ENCODE measurements at regions not wholly inside any gene's neighbourhood (a gene's known extent, or its start where the extent isn't known, plus 50 kb on each side); places are given as distances from the start of the nearest gene placed in this dataset.

DNA sequence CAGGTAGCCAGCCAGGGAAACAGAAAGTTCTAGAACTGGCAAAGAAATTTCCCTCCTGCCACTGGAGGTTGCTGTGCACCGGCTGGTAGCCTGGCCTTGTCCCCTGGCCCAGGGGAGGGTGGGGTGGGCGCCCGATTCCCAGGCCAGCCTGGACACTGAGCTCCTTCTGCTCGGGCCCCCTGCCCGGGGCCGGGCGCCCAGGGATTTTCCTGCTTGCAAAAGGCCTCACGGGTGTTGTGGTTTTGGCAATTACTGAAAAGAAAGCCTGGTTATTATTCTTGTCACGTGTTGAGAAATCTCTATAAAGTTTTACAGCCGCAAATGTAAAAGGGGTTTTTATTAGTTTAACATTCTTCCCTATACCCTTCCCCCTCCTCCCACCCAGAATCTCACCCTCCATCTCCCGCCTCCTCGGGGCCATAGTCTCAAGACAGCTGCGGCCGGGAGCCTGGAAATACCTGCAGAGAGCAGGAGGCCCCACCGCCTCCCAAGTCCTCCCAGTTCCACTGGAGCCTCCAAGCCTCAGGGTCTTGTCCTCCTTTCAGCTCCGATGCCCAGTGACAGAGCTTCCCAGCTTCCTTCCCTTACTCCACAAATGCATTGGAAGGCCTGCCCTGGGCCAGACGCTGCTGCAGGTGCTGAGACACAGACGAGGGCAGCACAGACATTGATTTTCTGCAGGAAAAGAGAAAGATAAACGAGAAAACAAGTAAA lies 1515.6 kb downstream of the TBC1D22A start:
- in situ Hi-C loops (cut with MboI; ENCODE audit: low pct_unique_long_range_greater_than_20kb in 2 of 9, low sequenced_read_pairs in 9 of 9, unreplicated experiment in 9 of 9), result no loop called here
- 0 to 100% (median 48%) methylated on average over 1 to 10 of the region's 19 CpGs; no CpG with 5 or more reads in 5 of the 10 experiments for WGBS, 10 experiments
- Histone ChIP-seq H3K27ac (no peak overlapping the region), H3K4me3 (no peak overlapping the region), H3K4me1 (replicated peaks in 1 of 2) (no peaks in the 10 kb centered on the region)
- ATAC-seq (replicated peaks in 6 of 8), result no peak

DNA sequence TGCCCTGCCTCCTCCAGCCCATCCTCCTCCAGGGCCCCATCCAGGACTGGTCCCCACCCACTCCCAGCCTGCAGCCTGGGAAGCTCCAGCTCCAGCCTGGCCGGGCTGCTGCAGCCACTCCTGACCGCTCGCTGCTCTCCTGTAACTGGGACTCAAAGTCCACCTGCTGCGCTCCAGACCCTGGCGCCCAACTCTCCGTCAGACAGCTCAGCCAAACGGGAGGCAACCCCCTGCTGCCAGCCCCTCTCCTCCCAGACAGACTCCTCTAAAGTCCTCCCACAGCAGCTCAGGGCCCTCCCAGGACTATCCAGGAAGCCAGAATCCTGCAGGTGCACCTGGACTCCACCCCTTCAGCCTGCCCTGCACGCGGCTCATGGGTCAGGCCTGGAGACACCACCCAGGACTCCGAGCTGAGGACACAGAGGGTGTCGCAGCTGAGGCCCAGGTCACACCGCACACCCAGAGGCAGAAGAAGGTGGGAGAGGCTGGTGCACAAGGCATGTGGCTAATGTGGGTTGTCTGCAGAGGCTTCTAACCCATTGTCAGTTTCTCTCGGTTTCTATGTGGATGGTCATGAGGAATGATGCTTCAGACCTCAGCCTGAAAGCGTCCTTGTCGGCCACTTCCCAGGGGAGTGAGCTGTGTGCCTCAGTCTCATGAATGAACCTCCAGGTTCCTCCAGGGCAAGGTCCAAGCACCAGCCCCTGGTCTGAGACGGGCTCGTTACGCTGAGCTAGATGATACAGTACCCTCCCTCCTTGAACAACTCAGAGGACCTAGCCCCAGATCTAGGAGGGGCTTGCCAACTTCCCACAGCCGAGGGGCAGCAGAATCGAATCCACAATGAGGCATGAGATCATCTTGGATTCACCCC lies 1514.8 kb downstream of the TBC1D22A start:
- ATAC-seq (replicated peaks in 6 of 8), result peak in 2 of 8 experiments; percentile 25 to 76
- H3K4me1 ChIP-seq (replicated peaks in 1 of 2), result no peaks in the 10 kb centered on the region
- WGBS, 10 experiments, result 10 to 70% (median 39%) methylated on average over 1 to 6 of the region's 20 CpGs; no CpG with 5 or more reads in 4 of the 10 experiments
- in situ Hi-C loops (cut with MboI; ENCODE audit: low pct_unique_long_range_greater_than_20kb in 2 of 9, low sequenced_read_pairs in 9 of 9, unreplicated experiment in 9 of 9), result no loop called here
- no peak overlapping the region for H3K27ac ChIP-seq
- H3K4me3 ChIP-seq, result no peak overlapping the region

DNA sequence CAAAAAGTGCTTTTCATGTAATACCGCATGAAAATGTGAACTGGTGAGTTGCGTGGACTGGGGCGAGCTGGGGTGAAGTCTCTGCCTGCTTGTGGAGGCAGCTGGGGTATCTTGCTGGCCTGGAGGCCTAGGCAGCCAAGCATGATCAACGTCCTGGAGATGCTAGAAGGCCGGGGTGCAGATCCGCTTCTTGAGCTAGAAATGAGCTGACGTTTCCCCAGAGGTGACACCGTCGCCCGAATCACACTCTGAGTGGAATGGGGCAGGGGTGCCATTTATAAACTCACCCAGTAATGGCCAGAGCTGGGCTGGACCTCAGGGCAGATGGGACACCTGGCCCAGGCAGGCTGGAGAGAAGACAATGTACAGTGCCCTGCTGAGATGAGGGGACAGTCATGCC lies 1513.0 kb downstream of the TBC1D22A start:
- ATAC-seq (replicated peaks in 6 of 8), result no peak

GRCh38 chr22:48270731-48271130 lies 1508.3 kb downstream of the TBC1D22A start:
- ATAC-seq (replicated peaks in 6 of 8), result no peak
- Histone ChIP-seq H3K27ac (no peak overlapping the region), H3K4me1 (replicated peaks in 1 of 2) (no peaks in the 10 kb centered on the region), H3K4me3 (no peak overlapping the region)
- 26 to 100% (median 60%) methylated on average over 2 to 5 of the region's 6 CpGs; no CpG with 5 or more reads in 4 of the 10 experiments for WGBS, 10 experiments
- in situ Hi-C loops (cut with MboI; ENCODE audit: low pct_unique_long_range_greater_than_20kb in 2 of 9, low sequenced_read_pairs in 9 of 9, unreplicated experiment in 9 of 9), result no loop called here

More for the DNA sequence above, 1513.0 kb downstream of the TBC1D22A start:
- Histone ChIP-seq H3K4me1 (replicated peaks in 1 of 2) (no peaks in the 10 kb centered on the region), H3K4me3 (no peak overlapping the region), H3K27ac (no peak overlapping the region)
- 50 to 100% (median 79%) methylated on average over 3 to 7 of the region's 10 CpGs; no CpG with 5 or more reads in 4 of the 10 experiments for WGBS, 10 experiments
- in situ Hi-C loops (cut with MboI; ENCODE audit: low pct_unique_long_range_greater_than_20kb in 2 of 9, low sequenced_read_pairs in 9 of 9, unreplicated experiment in 9 of 9), result no loop called here

DNA sequence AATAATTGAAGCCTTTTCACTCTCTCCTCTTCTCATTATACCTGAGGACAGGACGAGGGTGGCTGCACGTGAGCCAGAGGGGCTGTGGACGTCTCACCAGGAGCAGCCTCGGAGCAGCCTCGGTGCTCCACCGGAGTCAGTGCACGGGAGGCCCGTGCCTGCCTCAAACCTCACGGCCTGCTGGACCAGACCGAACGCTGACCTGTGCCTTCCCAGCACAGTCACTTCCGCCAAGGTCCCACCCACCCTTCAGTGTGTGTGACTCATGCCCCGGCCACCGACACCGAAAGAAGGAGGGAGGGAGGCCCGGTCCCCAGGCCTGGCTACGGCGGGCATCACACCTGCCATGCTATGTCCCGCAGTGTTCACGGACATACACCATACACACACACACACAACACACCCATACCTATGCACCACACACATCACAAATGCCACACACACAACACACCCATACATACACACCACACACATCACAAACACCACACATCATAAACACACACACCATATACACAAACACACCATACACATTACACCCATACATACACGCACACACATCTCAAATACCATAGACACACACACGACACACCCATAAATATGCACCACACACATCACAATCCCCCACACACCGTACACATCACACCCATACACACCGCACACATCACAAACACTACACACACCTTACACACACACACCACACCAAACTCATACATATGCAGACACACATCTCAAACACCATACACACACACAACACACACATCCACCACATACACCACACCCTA lies 1506.5 kb downstream of the TBC1D22A start:
- peak in 4 of 8 experiments; percentile 22 to 67 (median 34) for ATAC-seq (replicated peaks in 6 of 8)
- Histone ChIP-seq H3K27ac (no peak overlapping the region), H3K4me3 (no peak overlapping the region), H3K4me1 (replicated peaks in 1 of 2) (no peaks in the 10 kb centered on the region)
- in situ Hi-C loops (cut with MboI; ENCODE audit: low pct_unique_long_range_greater_than_20kb in 2 of 9, low sequenced_read_pairs in 9 of 9, unreplicated experiment in 9 of 9), result no loop called here
- 44 to 91% (median 49%) methylated on average over 2 to 10 of the region's 24 CpGs; no CpG with 5 or more reads in 5 of the 10 experiments for WGBS, 10 experiments

GRCh38 chr22:48268293-48268692 lies 1505.8 kb downstream of the TBC1D22A start:
- in situ Hi-C loops (cut with MboI; ENCODE audit: low pct_unique_long_range_greater_than_20kb in 2 of 9, low sequenced_read_pairs in 9 of 9, unreplicated experiment in 9 of 9), result no loop called here
- Histone ChIP-seq H3K4me3 (no peak overlapping the region), H3K27ac (no peak overlapping the region), H3K4me1 (replicated peaks in 1 of 2) (no peaks in the 10 kb centered on the region)
- WGBS, 10 experiments, result 10 to 94% (median 56%) methylated on average over 2 to 6 of the region's 11 CpGs; no CpG with 5 or more reads in 6 of the 10 experiments
- ATAC-seq (replicated peaks in 6 of 8), result no peak

DNA sequence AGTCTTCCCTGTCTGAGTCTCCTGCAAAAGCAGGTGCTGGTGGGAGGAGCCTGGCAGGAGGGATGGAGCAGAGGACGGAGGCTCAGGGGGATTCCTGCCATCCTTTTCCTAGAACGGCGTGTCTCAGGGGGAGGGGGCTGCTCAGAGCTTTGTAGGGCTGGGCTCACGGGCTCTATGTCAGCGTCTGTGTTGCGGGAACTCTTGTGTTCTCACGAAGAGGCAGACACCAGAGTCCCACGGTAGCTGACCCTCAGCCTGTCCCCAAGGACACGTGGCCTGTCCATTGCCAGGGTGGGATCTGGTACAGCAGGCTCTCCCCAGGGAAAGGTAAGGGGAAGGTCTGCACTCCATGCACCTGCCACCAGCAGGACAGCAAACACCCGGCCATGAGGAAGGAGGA lies 1505.2 kb downstream of the TBC1D22A start:
- Histone ChIP-seq H3K4me1 (replicated peaks in 1 of 2) (no peaks in the 10 kb centered on the region), H3K27ac (no peak overlapping the region), H3K4me3 (no peak overlapping the region)
- in situ Hi-C loops (cut with MboI; ENCODE audit: low pct_unique_long_range_greater_than_20kb in 2 of 9, low sequenced_read_pairs in 9 of 9, unreplicated experiment in 9 of 9), result no loop called here
- no peak for ATAC-seq (replicated peaks in 6 of 8)
- WGBS, 10 experiments, result 37 to 47% methylated on average over 6 to 9 of the region's 10 CpGs; no CpG with 5 or more reads in 8 of the 10 experiments

DNA sequence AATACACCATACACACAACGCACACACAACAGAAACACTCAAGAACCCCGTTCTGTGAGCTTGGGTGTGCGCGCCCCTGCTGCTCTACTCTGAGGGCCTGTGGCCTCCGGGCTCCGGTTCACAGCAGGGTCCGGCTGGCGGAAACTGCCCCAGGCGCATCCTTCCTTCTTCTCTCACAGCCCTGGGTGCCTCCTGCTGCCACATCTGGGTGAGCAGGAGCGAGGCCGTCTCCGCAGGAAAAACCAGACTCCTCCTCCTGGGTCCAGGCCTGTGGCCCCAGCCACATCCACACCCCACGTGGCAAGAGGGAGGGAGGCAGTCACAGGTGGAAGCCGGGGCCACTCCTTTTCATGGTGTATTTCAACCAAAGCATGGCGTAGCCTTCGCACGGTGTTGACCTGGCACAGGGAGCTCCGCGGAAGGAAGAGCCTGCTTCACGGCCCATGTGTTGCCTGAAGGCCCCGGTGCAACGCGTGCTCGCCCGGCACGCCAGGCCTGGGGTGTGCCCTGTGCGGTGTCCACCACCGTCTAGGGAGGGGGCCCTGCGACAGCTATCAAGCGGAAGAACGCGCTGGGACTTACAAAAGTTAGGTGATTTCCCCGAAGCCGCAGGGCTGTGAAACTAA lies 1502.7 kb downstream of the TBC1D22A start:
- 20 to 100% (median 84%) methylated on average over 1 to 11 of the region's 34 CpGs; no CpG with 5 or more reads in 2 of the 10 experiments for WGBS, 10 experiments
- ATAC-seq (replicated peaks in 6 of 8), result no peak
- no peak overlapping the region for H3K4me3 ChIP-seq
- H3K4me1 ChIP-seq (replicated peaks in 1 of 2), result no peaks in the 10 kb centered on the region
- in situ Hi-C loops (cut with MboI; ENCODE audit: low pct_unique_long_range_greater_than_20kb in 2 of 9, low sequenced_read_pairs in 9 of 9, unreplicated experiment in 9 of 9), result no loop called here
- H3K27ac ChIP-seq, result no peak overlapping the region

DNA sequence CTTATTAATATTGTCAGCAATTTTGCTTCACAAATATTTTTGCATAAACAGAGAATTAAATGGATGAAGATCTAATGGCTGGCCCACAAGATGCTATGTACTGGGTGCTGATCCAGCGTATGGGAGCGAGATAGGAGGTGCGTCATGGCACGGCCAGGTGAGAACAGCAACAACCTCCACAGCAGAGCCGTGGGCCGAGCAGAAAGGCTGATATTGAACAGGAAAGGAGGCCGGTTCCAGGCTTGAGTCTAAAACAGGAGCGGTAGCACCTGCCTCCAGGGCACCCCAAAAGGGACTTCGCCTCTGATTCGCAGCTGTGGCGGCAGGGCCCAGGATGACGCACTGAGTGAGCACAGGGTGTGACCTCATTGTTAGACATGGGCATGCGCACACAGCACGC lies 1502.1 kb downstream of the TBC1D22A start:
- no peak for ATAC-seq (replicated peaks in 6 of 8)
- in situ Hi-C loops (cut with MboI; ENCODE audit: low pct_unique_long_range_greater_than_20kb in 2 of 9, low sequenced_read_pairs in 9 of 9, unreplicated experiment in 9 of 9), result no loop called here
- 37 to 96% (median 80%) methylated on average over 4 to 12 of the region's 14 CpGs; no CpG with 5 or more reads in 4 of the 10 experiments for WGBS, 10 experiments
- Histone ChIP-seq H3K4me1 (replicated peaks in 1 of 2) (no peaks in the 10 kb centered on the region), H3K27ac (no peak overlapping the region), H3K4me3 (no peak overlapping the region)

DNA sequence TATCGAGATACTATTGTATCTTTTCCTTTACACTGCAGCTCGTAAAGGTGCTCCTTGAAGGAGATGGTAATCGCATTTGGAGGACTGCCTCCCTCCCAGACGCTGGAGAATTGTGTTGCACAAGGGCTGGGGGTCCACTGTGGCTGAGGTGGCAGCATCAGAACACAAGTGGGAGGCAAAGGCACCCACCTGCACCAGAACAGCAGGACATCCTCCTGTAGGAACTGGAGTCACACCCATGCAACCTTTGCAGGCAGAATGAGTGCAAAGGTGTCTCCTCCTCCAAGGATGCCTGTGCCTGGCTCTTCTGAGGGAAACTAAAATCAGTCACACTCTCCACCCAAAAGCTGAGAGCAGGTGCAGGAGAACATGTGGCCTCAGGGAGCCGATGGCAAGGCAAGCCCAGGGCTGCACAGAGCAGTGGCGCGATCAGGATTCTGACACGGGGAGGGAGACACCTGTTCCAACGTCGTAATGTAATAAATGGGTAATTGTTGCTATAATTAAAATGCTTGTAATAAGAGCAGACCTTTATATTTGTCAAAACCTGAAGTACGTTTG lies 1501.4 kb downstream of the TBC1D22A start:
- Histone ChIP-seq H3K4me1 (replicated peaks in 1 of 2) (no peaks in the 10 kb centered on the region), H3K27ac (no peak overlapping the region), H3K4me3 (no peak overlapping the region)
- ATAC-seq (replicated peaks in 6 of 8), result no peak
- in situ Hi-C loops (cut with MboI; ENCODE audit: low pct_unique_long_range_greater_than_20kb in 2 of 9, low sequenced_read_pairs in 9 of 9, unreplicated experiment in 9 of 9), result no loop called here
- WGBS, 10 experiments, result 0 to 79% (median 13%) methylated on average over 1 to 9 of the region's 11 CpGs; no CpG with 5 or more reads in 1 of the 10 experiments

DNA sequence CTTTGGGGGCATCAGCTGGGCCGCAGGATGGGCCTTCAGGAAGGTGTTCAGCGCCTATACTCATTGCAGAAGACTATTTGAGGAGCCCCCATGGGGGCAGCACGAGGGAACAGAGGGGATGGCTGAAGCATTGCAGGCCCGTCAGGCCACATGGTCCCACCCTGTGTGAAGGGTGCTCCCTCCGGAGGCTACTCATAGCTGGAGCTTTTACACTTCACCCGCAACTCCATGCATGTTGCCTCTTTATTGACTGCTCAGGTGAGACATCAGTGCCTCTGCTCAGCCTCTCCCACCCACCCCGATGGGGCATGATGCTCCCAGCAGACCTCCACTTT lies 1500.9 kb downstream of the TBC1D22A start:
- Histone ChIP-seq H3K4me1 (replicated peaks in 1 of 2) (no peaks in the 10 kb centered on the region), H3K4me3 (no peak overlapping the region), H3K27ac (no peak overlapping the region)
- no peak for ATAC-seq (replicated peaks in 6 of 8)
- in situ Hi-C loops (cut with MboI; ENCODE audit: low pct_unique_long_range_greater_than_20kb in 2 of 9, low sequenced_read_pairs in 9 of 9, unreplicated experiment in 9 of 9), result no loop called here
- WGBS, 10 experiments, result 11 to 80% (median 40%) methylated on average over 1 to 3 of the region's 7 CpGs; no CpG with 5 or more reads in 5 of the 10 experiments
